ENCODE measurements at regions not wholly inside any gene's neighbourhood (a gene's known extent, or its start where the extent isn't known, plus 50 kb on each side); places are given as distances from the start of the nearest gene placed in this dataset.

DNA sequence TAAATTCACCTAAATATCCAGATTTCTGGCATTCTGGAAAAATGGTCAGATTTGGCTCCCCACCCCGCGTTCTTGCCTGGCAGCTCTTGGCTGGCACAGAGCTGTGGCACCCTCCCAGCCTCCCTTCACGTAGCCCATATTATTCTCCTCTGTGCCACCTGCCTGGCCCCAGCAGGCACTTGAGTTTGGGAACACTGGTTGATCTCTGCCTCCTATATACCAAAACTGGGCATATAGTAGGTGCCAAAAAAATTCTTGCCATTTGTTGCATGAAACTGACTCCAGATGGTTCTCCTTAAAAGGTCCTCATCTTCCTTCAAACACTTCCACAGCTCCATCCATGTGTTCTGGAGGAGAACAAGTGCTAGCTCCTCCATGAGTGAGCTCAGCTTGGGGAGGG is 167.0 kb downstream of the RPS24 start:
- TF ChIP-seq EGR1 (IDR thresholded peaks at IDR 0.05) (no peak), YY1 (IDR thresholded peaks at IDR 0.05; ENCODE audit: low read depth) (no peak), EP300 (IDR thresholded peaks at IDR 0.05; ENCODE audit: borderline replicate concordance) (no peak), TCF12 (IDR thresholded peaks at IDR 0.05; ENCODE audit: low read depth) (no peak), RAD21 (IDR thresholded peaks at IDR 0.05; ENCODE audit: low read depth) (no peak)

DNA sequence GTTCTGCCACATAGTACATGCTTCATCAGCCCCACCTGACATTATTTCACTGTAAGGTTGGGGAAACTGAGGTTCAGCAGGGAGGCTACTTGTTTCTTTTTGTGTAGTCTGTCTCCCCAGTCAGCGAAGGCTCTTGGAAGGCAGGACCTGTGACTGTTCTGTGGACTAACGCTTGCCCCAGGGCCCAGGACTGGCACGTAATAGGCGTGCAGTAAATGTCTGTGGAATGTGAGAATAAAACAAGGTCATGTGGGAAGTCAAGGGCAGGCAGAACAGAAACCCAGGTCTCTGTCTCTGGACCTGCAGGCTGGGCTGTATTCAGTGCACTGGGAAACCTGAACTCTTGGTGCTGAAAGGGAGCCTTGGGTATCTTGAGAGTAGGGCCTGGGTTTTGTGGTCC is 168.7 kb downstream of the RPS24 start:
- TF ChIP-seq, protein P1, sequence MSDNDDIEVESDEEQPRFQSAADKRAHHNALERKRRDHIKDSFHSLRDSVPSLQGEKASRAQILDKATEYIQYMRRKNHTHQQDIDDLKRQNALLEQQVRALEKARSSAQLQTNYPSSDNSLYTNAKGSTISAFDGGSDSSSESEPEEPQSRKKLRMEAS (IDR thresholded peaks at IDR 0.05) = no peak
- TF ChIP-seq, protein P2, sequence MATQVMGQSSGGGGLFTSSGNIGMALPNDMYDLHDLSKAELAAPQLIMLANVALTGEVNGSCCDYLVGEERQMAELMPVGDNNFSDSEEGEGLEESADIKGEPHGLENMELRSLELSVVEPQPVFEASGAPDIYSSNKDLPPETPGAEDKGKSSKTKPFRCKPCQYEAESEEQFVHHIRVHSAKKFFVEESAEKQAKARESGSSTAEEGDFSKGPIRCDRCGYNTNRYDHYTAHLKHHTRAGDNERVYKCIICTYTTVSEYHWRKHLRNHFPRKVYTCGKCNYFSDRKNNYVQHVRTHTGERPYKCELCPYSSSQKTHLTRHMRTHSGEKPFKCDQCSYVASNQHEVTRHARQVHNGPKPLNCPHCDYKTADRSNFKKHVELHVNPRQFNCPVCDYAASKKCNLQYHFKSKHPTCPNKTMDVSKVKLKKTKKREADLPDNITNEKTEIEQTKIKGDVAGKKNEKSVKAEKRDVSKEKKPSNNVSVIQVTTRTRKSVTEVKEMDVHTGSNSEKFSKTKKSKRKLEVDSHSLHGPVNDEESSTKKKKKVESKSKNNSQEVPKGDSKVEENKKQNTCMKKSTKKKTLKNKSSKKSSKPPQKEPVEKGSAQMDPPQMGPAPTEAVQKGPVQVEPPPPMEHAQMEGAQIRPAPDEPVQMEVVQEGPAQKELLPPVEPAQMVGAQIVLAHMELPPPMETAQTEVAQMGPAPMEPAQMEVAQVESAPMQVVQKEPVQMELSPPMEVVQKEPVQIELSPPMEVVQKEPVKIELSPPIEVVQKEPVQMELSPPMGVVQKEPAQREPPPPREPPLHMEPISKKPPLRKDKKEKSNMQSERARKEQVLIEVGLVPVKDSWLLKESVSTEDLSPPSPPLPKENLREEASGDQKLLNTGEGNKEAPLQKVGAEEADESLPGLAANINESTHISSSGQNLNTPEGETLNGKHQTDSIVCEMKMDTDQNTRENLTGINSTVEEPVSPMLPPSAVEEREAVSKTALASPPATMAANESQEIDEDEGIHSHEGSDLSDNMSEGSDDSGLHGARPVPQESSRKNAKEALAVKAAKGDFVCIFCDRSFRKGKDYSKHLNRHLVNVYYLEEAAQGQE (IDR thresholded peaks at IDR 0.05; ENCODE audit: low read depth) = no peak
- no peak for TF ChIP-seq TEAD4 (IDR thresholded peaks at IDR 0.05)

DNA sequence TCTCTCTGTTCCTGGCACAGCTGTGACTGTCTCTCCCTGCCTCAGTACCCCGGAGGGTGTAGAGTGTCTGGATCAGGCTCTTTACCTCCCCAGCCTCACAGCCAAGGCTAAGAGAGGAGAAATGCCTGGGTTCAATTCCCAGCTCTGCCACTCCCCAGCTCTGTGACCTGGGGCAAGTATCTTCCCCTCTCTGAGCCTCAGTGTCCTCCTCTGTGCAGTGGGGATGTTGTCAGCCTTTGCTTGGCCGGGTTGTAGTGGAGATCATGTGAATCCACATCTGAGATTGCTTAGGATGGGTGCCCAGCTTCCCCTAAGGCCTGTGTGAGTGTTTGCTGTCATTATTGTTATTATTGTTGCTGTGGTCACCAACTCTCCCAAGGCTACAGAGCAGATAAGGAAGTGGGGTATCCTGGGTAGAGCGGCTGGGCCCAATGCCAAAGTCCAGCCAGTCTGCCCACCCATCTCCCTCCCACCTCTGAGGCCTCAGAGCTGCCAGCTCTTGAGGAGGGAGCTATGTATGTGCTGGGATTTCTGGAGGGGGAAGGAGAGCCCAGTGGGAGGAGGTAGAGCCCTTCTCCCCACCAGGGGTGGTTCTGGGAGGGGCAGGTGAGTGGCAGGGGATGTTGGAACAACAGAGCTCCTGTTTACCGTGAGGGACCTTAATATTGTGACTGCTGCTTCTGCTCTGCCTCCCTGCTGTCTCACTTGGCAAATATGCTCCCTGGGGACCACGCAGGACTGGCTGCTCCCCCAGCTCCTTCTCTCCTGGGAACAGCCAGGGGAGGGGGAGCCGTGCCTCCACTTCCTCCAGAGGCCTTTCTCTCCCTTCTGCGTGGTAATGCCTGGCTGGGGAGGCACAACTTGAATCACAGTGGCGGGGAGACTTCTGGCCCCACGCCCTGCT is 170.5 kb downstream of the RPS24 start:
- TF ChIP-seq, protein P1 (IDR thresholded peaks at IDR 0.05) = no peak
- no peak for TF ChIP-seq RAD21 (IDR thresholded peaks at IDR 0.05; ENCODE audit: low read depth)
- TF ChIP-seq, protein P3, sequence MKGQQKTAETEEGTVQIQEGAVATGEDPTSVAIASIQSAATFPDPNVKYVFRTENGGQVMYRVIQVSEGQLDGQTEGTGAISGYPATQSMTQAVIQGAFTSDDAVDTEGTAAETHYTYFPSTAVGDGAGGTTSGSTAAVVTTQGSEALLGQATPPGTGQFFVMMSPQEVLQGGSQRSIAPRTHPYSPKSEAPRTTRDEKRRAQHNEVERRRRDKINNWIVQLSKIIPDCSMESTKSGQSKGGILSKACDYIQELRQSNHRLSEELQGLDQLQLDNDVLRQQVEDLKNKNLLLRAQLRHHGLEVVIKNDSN (IDR thresholded peaks at IDR 0.05) = no peak
- TF ChIP-seq YY1 (IDR thresholded peaks at IDR 0.05; ENCODE audit: low read depth) = no peak
- TF ChIP-seq FOXM1 (IDR thresholded peaks at IDR 0.05; ENCODE audit: borderline replicate concordance, low read depth) = no peak
- no peak for TF ChIP-seq CREB1 (IDR thresholded peaks at IDR 0.05; ENCODE audit: low read depth)
- TF ChIP-seq, protein P2 (IDR thresholded peaks at IDR 0.05; ENCODE audit: low read depth) = no peak

DNA sequence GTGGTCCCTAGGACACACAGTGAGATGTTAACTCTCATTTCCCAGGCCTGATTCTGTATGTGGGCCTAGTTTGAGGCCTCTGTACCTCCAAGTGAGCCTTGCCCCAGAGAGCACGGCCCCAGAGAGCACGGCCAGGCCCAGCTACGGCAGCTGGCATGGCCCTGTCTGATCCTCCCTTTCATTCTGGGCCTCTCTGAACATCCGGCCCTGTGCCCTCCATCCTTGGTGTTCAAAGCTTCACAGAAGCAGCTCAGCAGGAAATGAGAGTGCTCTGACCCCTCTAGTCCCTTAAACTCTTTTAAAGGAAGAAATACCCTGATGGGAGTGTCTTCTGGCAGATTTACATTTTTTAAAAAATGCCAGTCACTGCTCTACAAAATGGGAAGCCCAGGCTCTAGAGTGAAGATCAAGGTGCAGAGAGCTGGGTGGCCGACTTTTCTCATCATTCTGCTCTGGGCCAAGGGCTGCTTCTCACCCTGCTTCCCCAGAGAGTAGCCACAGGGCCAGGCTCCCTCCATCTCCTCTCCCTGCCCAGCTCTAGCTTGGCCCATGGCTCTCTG is 171.9 kb downstream of the RPS24 start:
- TF ChIP-seq EGR1 (IDR thresholded peaks at IDR 0.05) = no peak
- no peak for TF ChIP-seq EP300 (IDR thresholded peaks at IDR 0.05; ENCODE audit: borderline replicate concordance)
- TF ChIP-seq NFIC (IDR thresholded peaks at IDR 0.05) = no peak
- no peak for TF ChIP-seq CEBPB (IDR thresholded peaks at IDR 0.05)
- no peak for TF ChIP-seq TEAD4 (IDR thresholded peaks at IDR 0.05)
- TF ChIP-seq RAD21 (IDR thresholded peaks at IDR 0.05; ENCODE audit: low read depth) = no peak
- TF ChIP-seq TAF1 (IDR thresholded peaks at IDR 0.05; ENCODE audit: low read depth) = no peak
- TF ChIP-seq, protein P2 (IDR thresholded peaks at IDR 0.05; ENCODE audit: low read depth) = no peak
- TF ChIP-seq, protein P1 (IDR thresholded peaks at IDR 0.05) = no peak
- TF ChIP-seq, protein P3 (IDR thresholded peaks at IDR 0.05) = no peak
- TF ChIP-seq ZBTB7A (IDR thresholded peaks at IDR 0.05; ENCODE audit: low read depth) = no peak
- TF ChIP-seq TCF12 (IDR thresholded peaks at IDR 0.05; ENCODE audit: low read depth) = no peak
- no peak for TF ChIP-seq YY1 (IDR thresholded peaks at IDR 0.05; ENCODE audit: low read depth)
- no peak for TF ChIP-seq CREB1 (IDR thresholded peaks at IDR 0.05; ENCODE audit: low read depth)
- no peak for TF ChIP-seq FOXM1 (IDR thresholded peaks at IDR 0.05; ENCODE audit: borderline replicate concordance, low read depth)

Data from Ishikawa (cell line).